HAP-1 (cell line): ENCODE measurements at regions not wholly inside any gene's neighbourhood (a gene's known extent, or its start where the extent isn't known, plus 50 kb on each side); places are given as distances from the start of the nearest gene placed in this dataset.

Experiments used
- DNase-seq, 2 experiments: peaks; one replicate each; pipeline ENCODE4 v3.0.0-alpha.2; 2016 to 2020; ENCODE audit warnings: low spot score in 2 of 2
- H3K27me3 ChIP-seq: fragments of 250-450 bp; sonication (Bioruptor Pico); 2 replicates; pipeline ENCODE4 v1.5.1; 2020; ENCODE audit warnings: low read depth, mild to moderate bottlenecking, moderate library complexity
- H3K36me3 ChIP-seq: fragments of 250-450 bp; sonication (Bioruptor Pico); replicated peaks from 2 replicates; pipeline ENCODE4 v1.5.1; 2020; ENCODE audit warnings: mild to moderate bottlenecking
- H3K4me1 ChIP-seq: fragments of 250-450 bp; sonication (Bioruptor Pico); 2 replicates; pipeline ENCODE4 v1.5.1; 2020; ENCODE audit warnings: mild to moderate bottlenecking
- H3K4me3 ChIP-seq: fragments of 250-450 bp; sonication (Bioruptor Pico); 2 replicates; pipeline ENCODE4 v1.5.1; 2020; ENCODE audit warnings: mild to moderate bottlenecking, moderate library complexity
- H3K9me3 ChIP-seq: fragments of 250-450 bp; sonication (Bioruptor Pico); 2 replicates; pipeline ENCODE4 v1.5.1; 2020; ENCODE audit warnings: mild to moderate bottlenecking, moderate library complexity
- in situ Hi-C: fragments of 300-500 bp; cut with MboI; formaldehyde crosslinking; loops from 3 replicates; pipeline ENCODE4 v1.14.3; 2020; ENCODE audit warnings: low sequenced_read_pairs, inconsistent platforms, mixed read lengths

DNA sequence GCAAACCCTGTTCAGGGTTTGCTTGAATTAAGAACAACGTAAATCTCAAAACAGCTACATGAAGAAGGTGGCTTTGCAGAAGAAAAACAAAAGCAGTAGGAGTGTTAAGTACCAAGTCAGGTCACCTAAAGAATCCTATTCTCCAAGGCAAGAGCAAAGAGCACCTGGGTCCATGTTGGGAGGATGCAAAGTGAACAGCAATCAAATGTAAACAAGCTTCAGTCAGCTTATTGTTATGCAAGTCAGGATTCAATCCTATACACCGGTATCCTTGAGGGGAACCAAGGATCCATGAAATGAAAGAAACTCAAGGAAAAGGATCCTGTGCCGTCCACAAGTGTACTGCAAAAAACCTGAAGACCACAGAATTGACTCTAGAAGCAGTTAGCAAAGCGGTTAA lies 261.0 kb upstream of the DDX18 start:
- no peaks in the 10 kb centered on the region for H3K9me3 ChIP-seq
- no peak overlapping the region for H3K4me3 ChIP-seq
- no peaks in the 10 kb centered on the region for H3K27me3 ChIP-seq
- no peaks in the 10 kb centered on the region for H3K36me3 ChIP-seq
- H3K4me1 ChIP-seq: no peaks in the 10 kb centered on the region
- in situ Hi-C loops: no loop called here
- DNase-seq: no peak

DNA sequence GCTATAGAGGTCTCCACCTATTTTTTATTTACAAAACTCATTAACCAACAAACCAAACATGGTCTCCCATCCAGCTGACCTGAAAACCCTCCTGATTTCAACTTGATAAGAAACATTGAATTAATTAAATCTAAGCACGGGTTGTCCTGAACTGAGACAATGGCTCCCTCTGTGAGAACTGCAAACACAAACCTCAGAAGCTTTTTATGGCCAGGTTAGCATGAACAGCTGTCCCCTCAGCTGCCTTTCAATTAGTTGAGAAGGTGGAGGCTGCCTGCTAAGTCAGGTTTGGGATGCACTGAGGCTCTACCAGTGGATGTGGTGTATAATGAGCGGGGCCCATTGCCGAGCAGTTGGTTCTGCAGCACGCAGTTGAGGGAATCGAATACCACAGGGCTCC lies 258.5 kb upstream of the DDX18 start:
- in situ Hi-C loops: no loop called here
- Histone ChIP-seq H3K36me3 (no peaks in the 10 kb centered on the region), H3K27me3 (no peaks in the 10 kb centered on the region), H3K9me3 (no peaks in the 10 kb centered on the region), H3K4me1 (no peaks in the 10 kb centered on the region), H3K4me3 (no peak overlapping the region)
- DNase-seq: no peak

DNA sequence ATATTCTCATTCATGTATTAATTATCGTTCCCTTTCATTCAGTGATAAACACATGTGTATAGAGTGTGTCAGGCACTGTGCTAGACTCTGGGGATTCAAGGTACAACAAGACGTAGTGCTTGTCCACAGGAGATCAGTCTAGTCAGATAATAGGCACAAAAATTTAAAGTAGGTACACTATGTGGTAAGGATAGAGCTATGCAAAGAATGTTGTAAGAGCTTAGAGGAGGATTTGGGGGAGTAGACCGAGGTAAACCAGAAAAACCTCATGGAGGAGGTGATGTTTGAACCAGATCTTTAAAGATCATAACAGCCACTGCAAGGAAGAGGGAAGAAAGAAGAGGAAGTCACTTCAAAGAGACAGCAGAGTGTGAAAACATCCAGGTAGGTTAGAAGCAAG lies 256.9 kb upstream of the DDX18 start:
- in situ Hi-C loops: no loop called here
- H3K36me3 ChIP-seq: no peaks in the 10 kb centered on the region
- H3K27me3 ChIP-seq: no peaks in the 10 kb centered on the region
- H3K4me1 ChIP-seq: no peaks in the 10 kb centered on the region
- no peak for DNase-seq
- H3K9me3 ChIP-seq: no peaks in the 10 kb centered on the region
- H3K4me3 ChIP-seq: no peak overlapping the region

DNA sequence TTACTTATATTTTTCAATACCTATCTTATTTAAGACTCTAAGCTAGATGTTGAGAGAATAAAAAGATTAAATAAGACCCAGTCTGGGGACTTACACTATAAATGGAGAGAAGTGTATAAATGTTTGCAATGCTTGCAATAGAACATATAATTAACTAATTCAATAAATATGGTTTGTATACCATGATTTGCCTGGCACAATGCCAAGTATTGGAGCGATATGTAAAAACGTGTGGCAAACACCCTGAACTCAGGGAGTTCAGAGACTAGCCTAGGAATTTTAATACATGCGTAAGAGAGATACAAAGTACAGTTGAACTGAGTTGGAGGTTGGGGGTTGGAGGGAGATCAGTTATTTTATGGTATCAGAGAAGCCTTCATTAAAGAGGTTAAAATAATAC lies 251.8 kb upstream of the DDX18 start:
- no peaks in the 10 kb centered on the region for H3K27me3 ChIP-seq
- H3K36me3 ChIP-seq: no peaks in the 10 kb centered on the region
- no peaks in the 10 kb centered on the region for H3K9me3 ChIP-seq
- no peak for DNase-seq
- no peak overlapping the region for H3K4me3 ChIP-seq
- in situ Hi-C loops: no loop called here
- no peaks in the 10 kb centered on the region for H3K4me1 ChIP-seq

DNA sequence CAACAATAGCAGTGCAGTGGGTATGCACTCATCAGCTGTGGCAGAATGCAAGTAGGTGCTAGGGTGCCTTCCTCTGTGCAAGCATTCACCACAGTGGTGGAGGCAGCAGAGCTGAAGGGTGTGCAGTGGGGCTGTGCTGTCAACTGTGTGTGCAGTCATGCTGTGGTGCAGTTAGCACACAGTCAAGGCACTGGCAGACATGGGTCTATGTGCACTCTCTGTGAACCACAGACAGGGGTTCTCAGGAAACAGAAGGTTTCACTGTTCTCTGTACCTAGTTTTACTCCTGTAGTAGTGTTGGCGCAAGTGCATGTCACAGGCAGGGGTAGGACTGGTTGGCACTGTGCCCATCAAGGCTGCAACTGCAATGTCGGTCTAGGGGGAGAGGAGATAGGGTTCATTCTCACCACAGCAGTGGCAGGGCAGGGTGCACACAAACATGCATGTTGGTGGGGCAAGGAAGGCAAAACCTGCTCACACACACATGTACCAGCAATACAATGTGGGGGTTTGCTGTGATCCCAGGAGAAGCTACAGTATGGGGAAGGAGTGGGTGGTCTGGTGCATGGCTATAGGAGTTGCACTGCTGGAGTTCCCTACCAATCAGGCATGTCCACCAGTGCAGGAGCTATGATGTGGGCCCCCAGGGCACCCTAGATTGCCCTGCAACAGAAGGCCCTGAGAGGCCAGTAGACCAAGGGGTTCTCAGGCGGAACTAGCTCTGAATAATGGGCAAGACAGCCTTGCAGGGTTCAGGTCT lies 242.7 kb upstream of the DDX18 start:
- Histone ChIP-seq H3K4me3 (no peak overlapping the region), H3K27me3 (no peaks in the 10 kb centered on the region), H3K4me1 (no peaks in the 10 kb centered on the region), H3K36me3 (no peaks in the 10 kb centered on the region), H3K9me3 (no peaks in the 10 kb centered on the region)
- in situ Hi-C loops: no loop called here
- DNase-seq: no peak

DNA sequence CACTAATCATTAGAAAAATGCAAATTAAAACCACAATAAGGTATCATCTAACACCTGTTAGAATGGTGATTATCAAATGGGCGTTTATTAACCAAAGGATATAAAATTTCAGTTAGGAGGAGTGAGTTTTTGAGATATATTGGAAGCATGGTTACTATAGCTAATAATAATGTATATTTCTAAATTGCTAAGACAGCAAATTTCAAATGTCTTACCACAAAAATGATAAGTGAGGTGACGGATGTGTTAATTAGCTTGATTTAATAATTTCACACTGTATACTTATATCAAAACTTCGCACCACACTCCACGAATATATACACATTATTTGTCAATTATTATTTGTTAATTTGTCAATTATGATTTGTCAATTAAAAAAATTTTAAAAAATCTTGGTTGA lies 227.2 kb upstream of the DDX18 start:
- in situ Hi-C loops: no loop called here
- H3K4me3 ChIP-seq: no peak overlapping the region
- no peaks in the 10 kb centered on the region for H3K9me3 ChIP-seq
- H3K27me3 ChIP-seq: no peaks in the 10 kb centered on the region
- no peak for DNase-seq
- no peaks in the 10 kb centered on the region for H3K4me1 ChIP-seq
- H3K36me3 ChIP-seq: no peaks in the 10 kb centered on the region

DNA sequence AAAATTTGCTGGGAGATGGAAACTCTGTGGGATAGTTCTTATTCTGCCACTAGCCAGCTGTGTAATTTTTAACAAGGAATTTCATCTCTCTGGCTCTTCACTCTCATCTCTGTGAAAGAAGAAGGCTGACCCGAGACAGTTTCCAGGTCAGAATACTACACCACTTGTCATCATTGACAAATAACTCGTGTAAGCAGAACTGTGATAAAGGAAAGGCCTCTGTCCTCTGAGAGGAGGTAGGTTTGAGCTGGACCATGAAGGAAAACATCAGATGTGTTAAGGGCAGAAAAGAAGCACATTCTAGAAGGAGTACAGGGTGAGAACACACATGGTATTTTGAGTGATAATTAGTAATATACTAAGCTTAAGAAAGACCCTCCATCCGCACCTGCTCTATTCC lies 211.4 kb upstream of the DDX18 start:
- Histone ChIP-seq H3K4me3 (no peak overlapping the region), H3K9me3 (no peaks in the 10 kb centered on the region; the same call in 1 of the 2 replicates), H3K27me3 (no peaks in the 10 kb centered on the region), H3K36me3 (no peaks in the 10 kb centered on the region), H3K4me1 (no peaks in the 10 kb centered on the region)
- no peak for DNase-seq
- in situ Hi-C loops: no loop called here

DNA sequence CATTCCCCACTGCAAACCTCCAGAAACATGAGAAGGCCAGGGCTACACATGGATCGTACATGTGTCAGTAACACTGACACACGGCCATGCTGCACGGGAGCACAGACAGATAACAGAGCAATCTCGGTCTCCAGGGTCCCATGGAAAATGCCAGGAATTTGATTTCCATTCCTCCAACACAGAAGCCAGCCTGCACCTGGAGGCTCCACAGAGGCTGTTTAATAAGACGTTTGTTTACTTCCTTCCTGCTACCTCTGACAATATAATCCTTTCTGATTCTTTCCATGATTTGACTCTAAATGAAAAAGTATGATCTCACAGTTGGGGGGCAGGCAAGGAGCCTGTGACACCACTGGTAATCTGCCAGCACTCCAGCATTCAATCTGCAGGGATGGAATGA lies 210.9 kb upstream of the DDX18 start:
- in situ Hi-C loops: no loop called here
- no peak for DNase-seq

DNA sequence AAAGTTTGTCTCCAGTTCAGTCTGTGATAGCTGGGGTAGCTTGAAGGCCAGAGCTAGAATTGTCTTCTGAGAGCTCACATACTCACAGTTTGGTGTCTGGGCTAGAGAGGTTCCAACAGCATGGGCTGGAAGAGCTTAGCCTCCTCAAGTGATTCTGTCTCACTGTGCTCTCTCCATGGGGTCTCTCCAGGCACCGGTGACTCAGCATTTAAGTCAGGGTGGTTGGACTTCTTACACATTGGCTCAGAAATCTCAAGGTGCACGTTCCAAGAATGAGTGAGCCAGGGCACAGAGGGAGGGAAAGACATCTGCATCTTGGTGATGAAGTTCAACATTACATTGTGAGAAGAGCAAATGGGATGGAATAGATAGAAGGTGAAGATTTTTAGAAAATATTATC lies 207.3 kb upstream of the DDX18 start:
- no peaks in the 10 kb centered on the region for H3K9me3 ChIP-seq
- no peaks in the 10 kb centered on the region for H3K4me1 ChIP-seq
- DNase-seq: no peak
- no peaks in the 10 kb centered on the region for H3K27me3 ChIP-seq
- no peaks in the 10 kb centered on the region for H3K36me3 ChIP-seq
- no peak overlapping the region for H3K4me3 ChIP-seq
- in situ Hi-C loops: no loop called here

More for the DNA sequence above, 210.9 kb upstream of the DDX18 start:
- H3K36me3 ChIP-seq: no peaks in the 10 kb centered on the region
- H3K9me3 ChIP-seq: no peaks in the 10 kb centered on the region; the same call in 1 of the 2 replicates
- H3K27me3 ChIP-seq: no peaks in the 10 kb centered on the region
- H3K4me3 ChIP-seq: no peak overlapping the region
- H3K4me1 ChIP-seq: no peaks in the 10 kb centered on the region

DNA sequence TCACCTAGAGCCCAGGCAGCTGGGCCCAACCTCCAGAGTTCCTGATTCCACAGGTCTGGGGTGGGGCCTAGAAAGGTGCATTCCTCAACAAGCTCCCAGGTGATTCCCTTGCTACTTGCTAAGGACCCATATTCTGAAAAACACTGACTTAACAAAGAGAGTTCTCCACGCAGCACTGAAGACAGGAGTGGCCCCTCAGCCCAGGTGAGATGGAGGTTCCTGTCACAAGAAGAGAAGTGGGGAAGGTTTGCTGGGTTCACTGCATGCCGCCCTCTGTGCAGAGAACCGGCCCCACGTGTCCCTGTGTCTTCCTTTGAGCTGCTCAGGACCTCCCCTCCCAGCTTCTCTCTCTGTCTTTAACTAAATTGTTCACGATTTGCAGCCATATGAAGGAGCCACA lies 201.4 kb upstream of the DDX18 start:
- no peaks in the 10 kb centered on the region for H3K4me1 ChIP-seq
- in situ Hi-C loops: no loop called here

DNA sequence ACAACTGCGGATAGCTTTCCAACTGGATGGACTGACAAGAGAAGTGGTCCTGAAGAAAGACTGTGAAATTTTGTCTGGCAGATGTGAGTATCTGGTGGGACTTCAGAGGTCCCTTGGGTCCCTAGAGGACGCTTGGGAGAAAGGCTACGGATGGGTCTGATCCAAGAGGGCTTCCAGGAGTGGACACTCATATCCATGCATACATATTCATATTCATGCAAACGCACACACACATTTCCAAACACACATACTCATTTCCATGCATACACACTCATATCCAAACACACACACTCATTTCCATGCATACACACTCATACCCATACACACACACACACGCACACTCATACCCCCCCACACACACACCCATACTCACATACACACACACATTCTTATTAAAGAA lies 200.2 kb upstream of the DDX18 start:
- no peak for DNase-seq
- Histone ChIP-seq H3K4me1 (no peaks in the 10 kb centered on the region), H3K4me3 (no peak overlapping the region), H3K36me3 (no peaks in the 10 kb centered on the region), H3K27me3 (no peaks in the 10 kb centered on the region), H3K9me3 (no peaks in the 10 kb centered on the region)
- in situ Hi-C loops: no loop called here

More for the DNA sequence above, 201.4 kb upstream of the DDX18 start:
- Histone ChIP-seq H3K27me3 (no peaks in the 10 kb centered on the region), H3K9me3 (no peaks in the 10 kb centered on the region), H3K4me3 (no peak overlapping the region), H3K36me3 (no peaks in the 10 kb centered on the region)
- no peak for DNase-seq

DNA sequence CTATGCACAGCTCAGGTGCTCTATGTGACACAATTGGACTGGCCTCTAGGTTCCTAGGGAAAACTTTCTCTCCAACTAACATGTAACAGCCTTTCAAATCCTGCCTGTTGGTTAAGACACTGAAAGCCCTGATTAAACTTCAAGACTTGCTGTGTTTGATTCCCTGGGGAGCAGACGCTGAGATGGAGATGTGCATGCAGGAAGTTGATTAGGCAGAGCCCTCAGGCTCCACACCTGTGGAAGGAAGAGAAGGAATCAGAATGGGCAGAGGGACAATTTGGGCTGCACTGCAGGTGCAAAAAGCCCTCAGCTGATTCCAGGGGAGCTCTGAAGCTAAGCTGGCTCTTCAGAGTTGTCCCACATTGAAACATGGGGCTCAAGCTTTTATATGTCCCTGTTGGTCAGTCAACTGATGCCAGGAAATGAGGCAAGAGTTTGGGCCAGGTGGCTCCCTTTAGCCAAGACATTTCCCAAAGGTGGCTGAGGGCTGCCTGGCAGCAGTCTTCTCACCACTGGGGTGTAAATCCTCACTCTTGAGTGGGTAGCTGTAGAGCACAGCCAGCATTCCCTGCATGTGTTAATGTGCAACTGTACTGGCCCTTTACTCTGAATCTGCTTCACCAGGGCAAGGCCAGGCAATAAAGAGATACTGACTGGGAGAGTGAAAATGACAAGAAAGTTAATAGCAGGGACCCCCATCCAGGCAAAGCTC lies 199.5 kb upstream of the DDX18 start:
- Histone ChIP-seq H3K36me3 (no peaks in the 10 kb centered on the region), H3K27me3 (no peaks in the 10 kb centered on the region), H3K4me1 (no peaks in the 10 kb centered on the region), H3K4me3 (no peak overlapping the region), H3K9me3 (no peaks in the 10 kb centered on the region)
- in situ Hi-C loops: no loop called here
- DNase-seq: no peak

DNA sequence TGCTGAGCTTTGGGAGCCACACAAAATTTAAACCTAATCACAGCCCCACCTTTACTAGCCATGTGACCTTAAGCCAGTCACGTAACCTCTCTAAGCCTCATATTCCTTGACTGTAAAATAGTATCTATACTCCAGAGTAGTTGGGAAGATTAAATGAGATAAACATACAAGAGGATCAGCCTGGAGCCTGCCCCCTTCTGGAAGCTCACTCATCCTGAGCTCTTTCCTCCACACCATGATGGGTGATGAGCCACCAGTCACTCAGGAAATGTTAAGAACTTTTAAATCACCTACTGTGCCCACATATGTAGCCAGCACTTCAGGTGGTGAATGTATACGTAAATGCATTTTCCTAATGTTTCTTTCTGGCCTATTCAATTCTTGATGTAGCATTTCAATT lies 195.9 kb upstream of the DDX18 start:
- in situ Hi-C loops: no loop called here
- H3K4me1 ChIP-seq: no peaks in the 10 kb centered on the region
- no peaks in the 10 kb centered on the region for H3K36me3 ChIP-seq
- no peak for DNase-seq
- H3K27me3 ChIP-seq: no peaks in the 10 kb centered on the region
- no peak overlapping the region for H3K4me3 ChIP-seq
- H3K9me3 ChIP-seq: no peaks in the 10 kb centered on the region

DNA sequence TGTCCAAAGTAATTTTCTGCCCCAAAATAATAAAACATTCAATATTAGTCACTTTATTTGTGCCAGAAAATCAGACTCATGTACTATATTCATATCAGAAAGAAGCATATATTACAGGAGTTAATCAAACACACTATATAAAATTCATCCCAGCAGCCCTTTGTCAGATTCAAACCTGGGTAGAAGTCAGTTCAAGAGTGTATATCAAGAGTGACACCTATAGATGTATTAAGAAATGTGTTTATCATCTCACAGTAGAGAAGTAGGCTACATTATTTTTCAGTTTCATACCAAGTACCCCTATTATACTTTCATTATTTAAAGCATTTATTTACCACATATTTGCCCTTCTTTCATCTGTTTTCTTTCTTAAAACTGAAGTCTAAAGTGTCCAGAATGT lies 193.2 kb upstream of the DDX18 start:
- in situ Hi-C loops: no loop called here
- Histone ChIP-seq H3K4me1 (no peaks in the 10 kb centered on the region), H3K36me3 (no peaks in the 10 kb centered on the region), H3K27me3 (no peaks in the 10 kb centered on the region), H3K4me3 (no peak overlapping the region), H3K9me3 (no peaks in the 10 kb centered on the region)
- DNase-seq: no peak
